ENCODE measurements at regions not wholly inside any gene's neighbourhood (a gene's known extent, or its start where the extent isn't known, plus 50 kb on each side); places are given as distances from the start of the nearest gene placed in this dataset.

GRCh38 chr13:105297839-105298238, 1237.6 kb downstream of the EFNB2 start:
- 94% methylated on average over 7 of the region's 7 CpGs; no CpG with 5 or more reads in 1 of the 2 experiments for WGBS, 2 experiments (ENCODE audit: extremely low coverage in 1 of 2, insufficient coverage in 1 of 2, insufficient read length in 1 of 2, insufficient replicate concordance in 2 of 2, low coverage in 1 of 2, low lambda C conversion rate in 2 of 2, missing lambda C conversion rate in 1 of 2)
- no peaks in the 10 kb centered on the region for H3K9me3 ChIP-seq (ENCODE audit: insufficient read depth in 2 of 2, low read depth in 1 of 2, low read length in 1 of 2)
- no peak overlapping the region for H3K9ac ChIP-seq (replicated peaks in 1 of 4; ENCODE audit: extremely low read depth in 1 of 4, low read depth in 3 of 4, low read length in 3 of 4)

More at GRCh38 chr13:105297839-105298238, 1237.6 kb downstream of the EFNB2 start:
- H4K5ac ChIP-seq (ENCODE audit: insufficient read length, low read depth, low read length): no peak overlapping the region
- no peak overlapping the region for H2BK5ac ChIP-seq (ENCODE audit: low read depth, low read length)
- no peaks in the 10 kb centered on the region for H3K23me2 ChIP-seq (ENCODE audit: low read depth, low read length)
- no peak overlapping the region for H3K14ac ChIP-seq (ENCODE audit: insufficient read length)
- H3K4me1 ChIP-seq (replicated peaks in 1 of 4; ENCODE audit: control insufficient read depth in 3 of 4, insufficient read depth in 4 of 4, low read length in 3 of 4): no peaks in the 10 kb centered on the region
- H3K18ac ChIP-seq (ENCODE audit: extremely low read depth, low read length): no peak overlapping the region
- no peak overlapping the region for H4K8ac ChIP-seq (ENCODE audit: extremely low read depth, insufficient read depth, low read length)
- TF ChIP-seq TAF1 (IDR thresholded peaks at IDR 0.05; ENCODE audit: low read depth, low read length) (no peak), CEBPB (IDR thresholded peaks at IDR 0.05; ENCODE audit: low read depth, low read length) (no peak), HDAC6 (IDR thresholded peaks at IDR 0.05; ENCODE audit: low read depth, low read length) (no peak)
- no peaks in the 10 kb centered on the region for H3K27me3 ChIP-seq (replicated peaks in 1 of 4; ENCODE audit: control insufficient read depth in 3 of 4, extremely low read depth in 1 of 4, insufficient read depth in 3 of 4, low read length in 3 of 4)
- no peak overlapping the region for H3K56ac ChIP-seq (replicated peaks; ENCODE audit: insufficient read length, low read depth, low read length)
- no peak overlapping the region for H2BK12ac ChIP-seq (ENCODE audit: low read depth, low read length)
- no peak overlapping the region for H3K4me2 ChIP-seq (ENCODE audit: insufficient read depth in 1 of 2, low read depth in 2 of 2, low read length in 2 of 2)
- H2AK5ac ChIP-seq (ENCODE audit: low read depth, low read length): no peak overlapping the region
- H3K79me1 ChIP-seq (ENCODE audit: low read depth, low read length): no peaks in the 10 kb centered on the region
- H3K4ac ChIP-seq (replicated peaks; ENCODE audit: insufficient read length, low read depth, low read length): no peak overlapping the region
- H3K27ac ChIP-seq (ENCODE audit: low read depth, low read length): no peak overlapping the region
- no peak overlapping the region for H2BK120ac ChIP-seq (replicated peaks; ENCODE audit: low read depth, low read length)
- no peak overlapping the region for H4K91ac ChIP-seq (replicated peaks; ENCODE audit: insufficient read length, low read length)
- H2BK20ac ChIP-seq (ENCODE audit: low read length): no peak overlapping the region
- FAIRE-seq (no peak), DNase-seq (ENCODE audit: low read depth in 1 of 2, low spot score in 2 of 2) (no peak)
- no peak overlapping the region for H3K4me3 ChIP-seq (ENCODE audit: extremely low read depth in 1 of 4, insufficient read depth in 2 of 4, low read depth in 3 of 4, low read length in 4 of 4)
- CTCF ChIA-PET (ENCODE audit: partially characterized antibody): no interaction called here
- no peaks in the 10 kb centered on the region for H3K36me3 ChIP-seq (ENCODE audit: control insufficient read depth in 2 of 4, insufficient read depth in 4 of 4, low read length in 3 of 4)
- H3K23ac ChIP-seq (ENCODE audit: insufficient read length): no peak overlapping the region
- no peak overlapping the region for H2AFZ ChIP-seq (ENCODE audit: low read length)
- H4K20me1 ChIP-seq (replicated peaks in 1 of 2; ENCODE audit: control insufficient read depth in 1 of 2, insufficient read depth in 2 of 2, low read length in 2 of 2): no peaks in the 10 kb centered on the region
- POLR2A ChIA-PET (ENCODE audit: partially characterized antibody): no interaction called here
- no peak overlapping the region for H2BK15ac ChIP-seq (ENCODE audit: low read length)
- H3K79me2 ChIP-seq (ENCODE audit: control insufficient read depth in 1 of 2, insufficient read depth in 2 of 2, low read length in 2 of 2): no peaks in the 10 kb centered on the region
